Occipital lobe (tissue), 1 donor: ENCODE measurements at regions not wholly inside any gene's neighbourhood (a gene's known extent, or its start where the extent isn't known, plus 50 kb on each side); places are given as distances from the start of the nearest gene placed in this dataset.

ENCODE experiments used
- DNase-seq: peaks from one replicate; lab custom pipeline; 2025; lab: John Stamatoyannopoulos, UW

DNA sequence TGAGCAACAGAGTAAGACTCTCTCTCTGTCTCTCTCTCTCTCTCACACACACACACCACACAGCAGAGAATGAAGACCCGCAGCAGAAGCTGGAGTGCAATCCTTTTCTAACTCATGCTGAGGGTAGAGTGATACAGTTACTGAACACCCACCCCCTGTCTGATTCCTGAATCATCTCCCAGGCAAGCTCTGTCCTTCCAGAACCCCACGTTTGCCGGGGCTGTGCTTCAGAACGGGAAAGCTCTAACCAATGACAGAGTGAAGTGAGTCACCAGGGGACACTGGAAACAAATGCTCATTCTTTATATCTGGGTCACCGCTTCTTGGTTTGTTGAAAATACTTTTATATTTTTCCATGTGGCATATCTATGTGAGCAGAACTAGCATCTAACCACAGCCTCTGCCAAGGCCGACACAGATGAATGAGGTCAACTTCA, 553.7 kb upstream of the AMELY start:
- DNase-seq, result peak; percentile 3

DNA sequence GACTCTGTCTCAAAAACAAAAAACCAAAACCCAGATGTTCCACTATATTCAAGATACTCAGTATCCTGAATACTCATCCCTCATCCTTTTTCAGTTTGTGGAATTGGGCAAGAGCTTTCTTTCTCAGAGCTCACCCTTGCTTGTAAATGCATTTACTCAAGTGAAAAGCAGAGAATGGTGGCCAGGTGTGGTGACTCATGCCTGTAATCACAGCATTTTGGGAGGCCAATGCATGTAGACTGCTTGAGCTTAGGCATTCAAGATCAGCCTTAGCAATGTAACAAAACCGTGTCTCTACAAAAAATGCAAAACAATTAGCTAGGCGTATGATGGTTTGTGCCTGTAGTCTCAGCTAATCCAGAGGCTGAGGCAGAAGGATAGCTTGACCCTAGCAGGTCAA, 553.2 kb upstream of the AMELY start:
- DNase-seq, result peak; percentile 3

- no peak for DNase-seq
These were observed 552.2 kb upstream of the AMELY start for GRCh38 chrY:7463711-7464110.

DNA sequence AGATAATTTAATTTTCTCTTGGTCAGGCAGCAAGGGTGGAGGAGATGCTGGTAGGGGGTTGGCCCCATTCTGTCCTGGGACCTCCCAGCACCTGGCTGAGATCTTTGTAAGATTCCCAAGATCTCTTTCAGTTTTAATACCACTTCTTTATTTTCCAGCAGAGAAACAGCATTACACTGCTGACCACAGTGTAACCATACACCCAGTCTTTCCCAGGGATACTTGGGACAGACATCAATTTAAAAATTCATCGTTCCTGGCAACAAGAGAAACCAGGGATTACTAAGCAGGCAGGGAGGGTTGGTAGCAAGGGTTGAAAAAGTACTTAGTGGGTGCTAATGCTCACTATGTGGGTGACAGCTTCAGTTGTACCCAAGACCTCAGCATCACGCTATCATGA, 551.6 kb upstream of the AMELY start:
- DNase-seq, result no peak

DNA sequence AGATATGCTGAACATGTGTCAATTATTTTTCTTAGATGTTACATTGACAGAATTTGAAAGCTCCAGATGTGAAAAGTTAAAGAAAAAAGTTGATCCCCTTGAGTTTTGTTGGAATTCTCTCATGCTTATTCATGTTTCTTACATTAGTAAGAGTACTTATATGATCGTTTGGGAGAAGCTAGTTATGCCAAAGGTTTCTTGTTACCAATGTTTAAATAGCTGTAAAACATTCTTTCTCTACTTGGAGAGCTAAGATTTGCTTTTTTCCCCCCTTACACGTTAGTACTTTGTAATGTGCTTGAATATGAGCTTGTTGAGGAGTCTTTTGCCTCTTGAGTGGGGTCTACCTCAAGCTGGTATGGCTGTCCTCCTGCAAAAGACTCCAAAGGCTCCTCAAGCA, 551.1 kb upstream of the AMELY start:
- DNase-seq, result no peak

DNA sequence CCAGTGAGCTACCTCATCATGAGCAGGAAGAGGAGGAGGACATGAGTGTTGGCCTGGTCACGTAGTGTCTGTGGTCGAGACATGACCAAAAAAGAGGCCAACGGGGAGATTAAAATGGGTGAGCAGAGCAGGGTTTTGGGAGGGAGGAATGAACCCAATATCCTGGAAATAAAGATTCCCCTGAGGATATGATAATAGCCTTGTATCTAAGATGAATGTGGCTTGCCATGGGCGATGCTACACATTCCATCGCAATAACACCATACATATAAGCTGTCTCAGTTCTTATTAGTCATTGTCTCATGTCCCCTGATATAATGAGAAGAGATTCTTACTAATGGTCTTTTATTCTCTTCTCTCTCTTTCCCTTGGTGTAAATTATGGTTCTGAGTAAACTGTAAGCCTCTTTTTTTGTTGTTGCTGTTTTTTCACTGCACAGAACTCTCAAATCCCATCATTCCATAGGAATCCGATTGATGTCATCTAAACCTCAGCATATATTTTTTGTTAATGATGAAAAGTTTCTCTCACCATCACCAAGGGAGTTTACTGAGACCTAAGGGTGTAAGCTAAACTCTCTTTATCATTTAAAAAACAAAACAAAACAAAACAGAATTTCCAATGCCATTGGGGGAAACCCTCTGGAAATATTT, 550.4 kb upstream of the AMELY start:
- DNase-seq, result no peak

DNA sequence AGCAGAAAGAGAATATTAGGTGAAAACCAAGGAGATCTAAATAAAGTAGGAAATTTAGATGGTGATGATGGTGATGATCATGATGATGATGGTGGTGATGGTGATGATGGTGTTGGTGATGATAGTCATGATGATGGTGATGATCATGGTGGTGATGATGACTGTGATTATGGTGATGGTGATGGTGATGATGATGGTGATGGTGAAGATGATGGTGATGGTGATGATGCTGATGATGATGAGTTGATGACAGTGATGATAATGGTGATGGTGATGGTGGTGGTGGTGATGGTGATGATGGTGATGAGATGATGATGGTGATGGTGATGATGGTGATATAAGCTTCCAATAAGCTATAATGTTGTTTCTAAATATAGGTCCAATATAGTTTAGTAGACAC, 548.2 kb upstream of the AMELY start:
- no peak for DNase-seq

GRCh38 chrY:7458301-7459078, 546.9 kb upstream of the AMELY start:
- DNase-seq, result peak; percentile 0

- DNase-seq, result no peak
These were observed 545.9 kb upstream of the AMELY start for GRCh38 chrY:7457286-7458015.

GRCh38 chrY:7455626-7456025, 544.1 kb upstream of the AMELY start:
- no peak for DNase-seq

GRCh38 chrY:7453336-7453735, 541.8 kb upstream of the AMELY start:
- no peak for DNase-seq

DNA sequence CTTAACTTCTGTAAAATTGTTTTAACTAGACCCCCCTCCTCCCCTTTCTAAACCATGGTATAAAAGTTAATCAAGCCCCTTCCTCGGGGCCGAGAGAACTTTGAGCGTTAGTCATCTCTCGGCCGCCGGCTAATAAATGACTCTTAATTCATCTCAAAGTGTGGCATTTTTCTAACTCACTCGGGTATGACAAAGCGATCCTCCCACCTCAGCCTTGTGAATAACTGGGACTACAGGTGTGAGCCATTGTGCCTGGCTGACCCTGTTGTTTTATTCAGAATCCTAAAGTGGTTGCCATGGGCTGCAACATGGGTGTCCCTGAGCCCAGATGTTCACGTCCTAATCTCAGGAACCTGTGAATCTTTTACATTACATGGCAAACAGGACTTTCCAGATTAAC, 540.7 kb upstream of the AMELY start:
- DNase-seq, result no peak

GRCh38 chrY:7449860-7450259, 538.3 kb upstream of the AMELY start:
- no peak for DNase-seq

DNA sequence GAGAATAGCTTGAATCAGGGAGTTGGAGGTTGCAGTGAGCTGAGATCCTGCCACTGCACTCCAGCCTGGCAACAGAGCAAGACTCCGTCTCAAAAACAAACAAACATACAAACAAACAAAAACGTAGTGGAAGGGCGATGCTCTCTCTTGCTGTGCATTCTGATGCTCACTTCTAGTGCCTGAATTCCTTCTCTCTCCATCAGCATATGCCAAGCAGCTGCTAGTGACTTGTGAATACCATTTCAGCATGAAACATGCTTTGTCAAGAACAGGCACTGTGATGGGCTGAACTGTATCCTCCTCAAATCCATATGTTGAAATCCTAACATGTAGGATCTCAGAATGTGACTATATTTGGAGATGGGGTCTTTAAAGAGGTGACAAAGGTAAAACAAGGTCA, 537.1 kb upstream of the AMELY start:
- no peak for DNase-seq

DNA sequence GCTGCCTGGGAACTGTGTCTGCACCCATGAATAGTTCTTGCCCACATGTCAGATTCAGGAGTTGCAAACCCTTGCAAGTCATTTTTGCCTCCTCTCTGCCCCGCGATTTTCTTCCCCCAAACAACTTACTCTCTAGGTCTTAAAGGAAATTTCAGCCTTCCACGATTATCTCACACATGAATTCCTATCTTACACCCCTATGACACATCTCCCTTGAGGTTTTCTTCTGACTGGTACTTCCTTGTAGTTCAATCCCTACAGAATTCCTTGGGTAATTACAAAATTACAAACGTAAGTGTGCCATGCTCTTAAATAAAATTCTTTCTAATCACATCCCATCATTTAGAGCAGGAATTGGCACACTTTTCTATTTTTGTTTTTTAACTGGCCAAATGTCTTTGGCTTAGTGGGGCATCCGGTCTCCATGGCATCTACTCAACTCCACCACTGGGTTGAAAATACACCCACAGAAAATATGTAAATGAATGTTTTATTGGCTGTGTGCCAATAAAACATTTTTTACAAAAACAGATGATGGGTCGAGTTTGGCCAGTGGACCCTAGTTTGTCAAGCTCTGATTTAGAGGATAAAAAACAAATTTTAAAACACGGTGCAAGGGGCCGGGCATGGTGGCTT, 536.4 kb upstream of the AMELY start:
- DNase-seq, result no peak

GRCh38 chrY:7444141-7444540, 532.6 kb upstream of the AMELY start:
- DNase-seq, result no peak

GRCh38 chrY:7440796-7441530, 529.4 kb upstream of the AMELY start:
- peak; percentile 0 for DNase-seq

- DNase-seq, result no peak
These were observed 525.5 kb upstream of the AMELY start for GRCh38 chrY:7437086-7437485.

DNA sequence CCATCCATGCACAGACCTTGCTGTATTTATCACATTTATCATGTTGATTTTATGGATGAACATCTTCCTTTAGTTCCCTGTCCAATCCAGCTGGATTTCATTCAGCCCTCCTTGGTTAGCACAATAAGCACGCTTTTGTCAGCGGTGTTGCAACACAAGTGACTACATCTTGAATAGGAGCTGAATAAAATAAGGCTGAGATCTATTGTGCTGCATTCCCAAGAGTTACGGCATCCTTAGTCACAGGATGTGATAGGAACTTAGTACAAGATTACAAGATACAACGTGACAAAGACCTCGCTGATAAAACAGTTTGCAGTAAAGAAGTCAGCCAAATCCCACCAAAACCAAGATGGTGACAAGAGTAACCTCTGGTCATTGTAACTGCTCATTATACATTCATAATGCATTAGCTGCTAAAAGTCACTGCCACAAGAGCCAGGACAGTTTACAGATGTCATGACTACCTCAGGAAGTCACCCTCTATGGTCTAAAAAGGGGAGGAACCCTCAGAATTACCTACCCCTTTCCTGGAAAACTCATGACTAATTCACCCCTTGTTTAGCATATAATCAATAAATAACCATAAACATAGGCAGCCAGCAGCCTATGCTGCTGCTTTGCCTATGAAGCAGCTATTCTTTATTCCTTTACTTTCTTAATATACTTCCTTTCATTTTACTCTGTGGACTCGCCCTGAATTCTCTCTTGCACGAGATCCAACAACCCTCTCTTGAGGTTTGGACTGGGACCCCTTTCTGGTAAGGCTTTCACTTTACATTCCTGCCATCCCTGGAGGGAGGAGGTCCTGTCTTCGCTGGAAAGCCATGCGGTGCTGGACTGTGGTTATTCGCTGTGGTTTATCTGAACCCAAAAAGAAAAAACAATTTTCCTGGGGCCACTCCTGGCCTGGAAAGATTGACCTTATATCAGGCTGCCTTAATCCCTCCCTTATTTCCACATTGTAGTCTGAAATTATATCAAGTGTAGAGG, 522.6 kb upstream of the AMELY start:
- DNase-seq, result no peak

GRCh38 chrY:7419165-7419564, 507.6 kb upstream of the AMELY start:
- DNase-seq, result no peak
